ENCODE measurements at regions not wholly inside any gene's neighbourhood (a gene's known extent, or its start where the extent isn't known, plus 50 kb on each side); places are given as distances from the start of the nearest gene placed in this dataset.

GRCh38 chr15:47505712-47506328 lies 211.5 kb upstream of the SEMA6D start:
- TF ChIP-seq EZH2 (IDR thresholded peaks at IDR 0.05; ENCODE audit: borderline replicate concordance, low read length) (no peak), CTCF (IDR thresholded peaks at IDR 0.05; ENCODE audit: low read length) (no peak)
